ENCODE measurements at regions not wholly inside any gene's neighbourhood (a gene's known extent, or its start where the extent isn't known, plus 50 kb on each side); places are given as distances from the start of the nearest gene placed in this dataset.

- DNase-seq: no peak
Observed at GRCh38 chr9:135009794-135010585, 77.5 kb upstream of the OLFM1 start.

DNA sequence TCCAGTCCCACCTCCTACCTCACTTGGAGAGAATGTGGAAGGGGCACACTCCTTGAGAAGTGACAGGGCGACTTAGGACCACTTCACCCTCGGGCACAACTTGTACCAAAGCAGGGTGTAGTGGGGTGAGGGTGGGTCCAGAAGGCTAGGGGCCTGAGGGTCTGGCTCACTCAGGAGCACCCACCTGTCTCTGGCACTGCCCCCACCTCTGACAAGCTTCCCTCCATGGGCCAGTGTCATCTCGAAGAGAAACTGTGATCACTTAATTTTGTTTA, 76.9 kb upstream of the OLFM1 start:
- DNase-seq: no peak

- DNase-seq: no peak
Observed at GRCh38 chr9:135010921-135011320, 76.5 kb upstream of the OLFM1 start.

DNA sequence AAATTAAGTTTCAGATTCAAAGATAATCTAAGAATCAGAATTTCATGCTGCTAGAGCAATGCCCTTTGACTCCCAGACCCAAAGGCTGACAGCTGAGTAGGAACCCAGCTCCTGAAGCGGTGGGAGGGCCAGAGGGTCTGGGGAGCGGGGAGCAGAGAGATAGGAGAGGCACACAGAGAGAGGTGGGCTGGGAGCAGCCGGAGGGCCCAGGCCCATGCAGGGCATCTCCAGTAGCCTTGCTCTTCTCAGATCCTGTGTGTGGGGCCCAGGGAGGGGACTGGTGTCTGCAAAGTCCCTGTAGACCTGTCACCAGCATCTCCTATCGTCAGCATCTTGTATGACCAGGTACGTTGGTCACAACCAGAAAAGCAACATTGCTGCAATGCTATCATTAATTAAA, 75.3 kb upstream of the OLFM1 start:
- DNase-seq: no peak

DNA sequence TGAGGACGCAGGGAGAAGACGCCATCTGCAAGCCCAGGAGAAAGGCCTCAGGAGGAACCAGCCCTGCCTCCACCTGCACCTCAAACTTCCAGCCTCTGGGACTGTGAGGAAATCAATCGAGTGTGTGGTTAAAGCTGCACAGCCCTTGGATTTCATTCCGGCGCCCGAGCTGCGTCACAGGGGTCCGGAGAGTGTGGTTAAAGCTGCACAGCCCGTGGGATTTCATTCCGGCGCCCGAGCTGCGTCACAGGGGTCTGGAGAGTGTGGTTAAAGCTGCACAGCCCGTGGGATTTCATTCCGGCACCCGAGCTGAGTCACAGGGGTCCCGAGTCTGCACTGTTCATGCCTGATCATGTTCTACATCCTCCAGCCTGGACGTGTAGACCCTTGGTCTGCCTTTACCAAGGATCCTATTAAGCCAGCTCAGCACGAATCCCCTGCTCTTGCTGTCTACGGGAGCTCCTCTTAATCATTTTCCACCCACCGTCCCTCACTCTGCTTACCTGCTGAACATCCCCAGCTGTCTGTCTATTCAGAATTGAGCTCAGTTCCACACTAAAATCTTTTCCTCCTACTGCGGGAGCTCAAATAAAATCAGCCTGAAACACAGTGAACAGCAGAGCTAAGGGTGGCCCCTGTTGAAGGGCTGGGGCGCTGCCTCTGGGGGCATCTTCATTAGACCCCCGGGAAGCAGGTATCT, 73.0 kb upstream of the OLFM1 start:
- DNase-seq: no peak

GRCh38 chr9:135015096-135015495, 72.4 kb upstream of the OLFM1 start:
- DNase-seq: no peak

- DNase-seq: no peak
Observed at GRCh38 chr9:135015565-135015964, 71.9 kb upstream of the OLFM1 start.

DNA sequence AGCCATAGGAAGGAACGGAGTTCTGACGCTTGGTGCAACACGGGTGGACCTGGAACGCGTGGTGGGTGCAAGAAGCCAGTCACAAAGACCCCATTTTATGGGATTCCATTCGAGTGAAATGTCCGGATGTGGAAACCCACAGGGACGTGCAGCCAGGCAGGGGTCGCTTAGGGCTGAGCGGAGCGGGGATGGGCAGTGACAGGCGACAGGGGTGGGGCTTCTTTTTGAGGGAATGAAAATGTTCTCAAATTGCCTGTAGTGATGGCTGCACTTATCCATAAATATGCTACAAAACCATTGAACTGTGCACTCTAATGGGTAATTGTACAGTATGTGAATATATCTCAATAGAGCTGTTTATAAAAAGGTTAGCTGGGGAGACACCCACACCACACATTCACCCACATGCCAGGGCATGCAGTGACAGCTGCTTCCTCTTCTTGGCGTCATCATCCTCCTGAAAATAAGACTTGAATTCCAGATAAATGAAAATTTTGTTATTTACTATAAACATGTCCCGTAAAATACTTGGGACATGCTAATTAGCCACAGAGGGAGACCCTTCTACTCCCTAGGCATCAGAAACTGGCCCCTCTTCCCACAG, 71.3 kb upstream of the OLFM1 start:
- no peak for DNase-seq

DNA sequence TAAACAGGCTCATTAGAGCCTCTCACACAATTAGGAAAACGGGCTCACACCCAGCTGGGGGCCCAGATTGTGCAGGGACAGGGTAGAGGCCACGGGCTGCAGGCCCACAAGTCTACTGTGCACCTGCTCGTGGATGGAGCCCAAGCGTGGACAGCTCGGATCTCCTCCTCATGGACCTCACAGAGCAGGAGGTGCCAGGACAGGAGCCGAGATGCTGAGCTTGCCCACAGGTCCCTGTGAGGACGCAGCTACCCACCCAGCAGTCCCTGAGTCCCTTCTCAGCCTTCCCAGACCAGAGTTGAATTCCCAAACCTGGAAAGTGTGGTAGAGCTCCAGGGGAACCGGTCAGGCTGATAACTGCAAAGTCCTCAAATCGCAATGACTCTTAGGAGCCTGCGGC, 70.6 kb upstream of the OLFM1 start:
- no peak for DNase-seq

GRCh38 chr9:135017899-135018298, 69.6 kb upstream of the OLFM1 start:
- DNase-seq: no peak

DNA sequence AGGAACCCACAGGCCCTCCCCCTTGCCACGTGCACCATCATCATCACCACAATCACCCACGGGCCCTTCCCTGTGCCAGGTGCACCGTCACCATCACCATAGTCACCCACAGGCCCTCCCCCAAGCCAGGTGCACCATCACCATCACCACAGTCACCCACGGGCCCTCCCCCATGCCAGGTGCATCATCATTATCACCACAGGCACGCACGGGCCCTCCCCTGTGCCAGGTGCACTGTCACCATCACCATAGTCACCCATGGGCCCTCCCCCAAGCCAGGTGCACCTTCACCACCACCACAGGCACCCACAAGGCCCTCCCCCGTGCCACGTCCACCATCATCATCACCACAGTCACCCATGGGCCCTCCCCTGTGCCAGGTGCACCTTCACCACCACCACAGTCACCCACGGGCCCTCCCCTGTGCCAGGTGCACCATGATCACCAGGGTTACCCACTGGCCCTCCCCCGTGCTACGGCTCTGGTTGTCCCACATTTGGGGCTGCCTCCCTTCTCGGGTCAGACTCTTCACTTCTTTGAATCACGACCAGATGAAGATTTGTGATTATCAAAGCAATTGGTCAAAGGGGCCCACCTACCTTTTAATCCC, 69.1 kb upstream of the OLFM1 start:
- DNase-seq: no peak

DNA sequence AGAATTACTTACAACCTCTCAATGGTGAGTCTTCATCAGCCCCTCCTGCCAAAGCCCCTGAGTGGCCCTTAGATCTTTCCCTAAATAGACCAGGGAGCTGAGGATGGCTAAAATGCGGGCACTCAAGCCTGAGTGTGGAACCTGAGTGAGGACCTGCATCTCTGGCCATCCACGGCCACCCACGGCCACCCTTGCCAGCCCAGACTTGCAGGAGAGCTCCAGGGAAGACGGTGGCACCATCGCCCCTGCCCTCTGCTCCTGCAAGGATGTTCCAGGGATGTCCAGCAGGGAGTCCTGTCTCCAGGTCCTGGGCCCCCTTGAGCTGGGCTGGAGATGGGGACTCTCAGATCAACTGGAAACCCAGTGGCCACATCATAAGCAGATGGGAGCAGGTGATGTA, 68.2 kb upstream of the OLFM1 start:
- DNase-seq: no peak

- no peak for DNase-seq
Observed at GRCh38 chr9:135020481-135021392, 66.7 kb upstream of the OLFM1 start.

- no peak for DNase-seq
Observed at GRCh38 chr9:135021393-135021789, 66.1 kb upstream of the OLFM1 start.

DNA sequence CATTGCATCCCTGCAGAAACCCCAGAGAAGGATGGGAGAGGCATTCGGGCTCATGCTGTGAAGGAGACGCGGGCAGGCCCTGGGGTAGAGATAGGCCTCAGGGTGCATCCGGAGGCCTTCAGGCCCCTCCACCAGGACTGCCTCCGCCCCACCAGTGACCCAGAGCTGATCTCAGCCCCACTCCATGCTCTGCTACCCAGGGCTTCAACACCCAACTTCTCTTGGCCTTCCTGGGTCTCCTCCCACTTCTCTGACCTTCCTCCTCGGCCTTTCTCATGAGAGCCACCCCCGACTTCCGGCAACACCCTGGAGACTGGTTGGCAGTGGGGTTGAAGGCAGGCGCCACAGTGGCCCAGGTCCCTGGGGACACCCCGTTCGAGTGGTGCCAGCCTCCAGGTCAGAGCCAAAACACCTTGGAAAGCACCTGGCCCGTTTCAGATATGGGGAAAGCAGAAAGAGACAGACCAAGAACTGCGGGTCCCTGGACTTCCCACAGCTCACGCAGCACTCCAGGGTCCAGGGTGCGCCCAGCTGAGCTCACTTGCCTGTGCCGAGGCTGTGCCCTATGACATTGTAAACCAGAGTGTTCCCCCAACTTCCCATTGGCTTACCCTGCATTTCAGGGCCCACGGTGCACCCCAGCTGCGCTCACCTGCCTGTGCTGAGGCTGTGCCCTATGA, 65.1 kb upstream of the OLFM1 start:
- DNase-seq: no peak

- DNase-seq: no peak
Observed at GRCh38 chr9:135023088-135023785, 64.2 kb upstream of the OLFM1 start.

DNA sequence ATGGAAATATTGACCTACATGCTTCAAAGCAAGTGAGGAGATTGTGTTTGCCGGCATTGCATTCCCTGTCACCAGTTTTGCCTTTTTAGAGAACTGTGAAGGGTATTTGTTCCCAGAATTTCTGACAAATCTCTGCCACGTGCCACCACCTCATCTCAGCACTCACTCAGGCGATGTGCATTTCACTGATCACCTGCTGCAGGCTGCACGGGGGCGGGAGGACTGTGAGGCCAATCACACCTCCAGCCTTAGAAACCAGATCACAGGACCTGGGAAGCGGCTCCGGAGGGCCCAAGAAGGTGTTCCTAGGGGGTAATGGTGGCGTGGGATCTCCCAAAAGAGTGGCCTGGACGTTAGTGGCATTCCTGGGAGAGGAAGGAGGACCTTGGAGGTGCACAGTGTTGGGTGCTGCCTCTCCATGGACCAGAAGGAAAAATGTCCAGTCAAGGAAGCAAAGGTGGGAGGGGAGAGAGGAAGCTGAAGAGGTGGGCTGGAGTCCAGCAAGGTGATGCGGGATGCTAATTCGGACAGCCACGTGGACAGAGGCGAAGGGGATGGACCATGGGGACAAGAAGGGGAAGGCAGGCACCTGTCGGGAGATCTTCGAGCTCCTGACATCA, 63.6 kb upstream of the OLFM1 start:
- no peak for DNase-seq

DNA sequence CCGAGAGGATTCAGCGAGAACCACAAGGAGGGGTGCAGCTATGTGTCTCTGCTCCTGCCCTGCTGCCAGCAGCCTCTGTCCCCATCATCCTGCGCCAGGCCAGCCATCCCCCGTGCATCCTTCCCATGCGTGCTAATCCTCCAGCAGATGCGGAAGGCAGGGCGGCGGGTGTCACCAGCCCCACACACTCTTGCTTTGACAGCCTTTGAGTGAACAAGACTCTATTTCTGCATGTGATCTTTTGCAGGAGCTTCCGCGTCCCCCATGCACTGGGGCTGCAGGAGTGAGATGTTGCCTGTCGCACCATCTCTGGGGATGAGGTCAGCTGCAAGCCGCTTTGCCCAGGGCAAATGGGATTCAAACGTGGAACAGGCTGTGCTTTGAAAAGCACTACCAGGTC, 58.0 kb upstream of the OLFM1 start:
- no peak for DNase-seq

DNA sequence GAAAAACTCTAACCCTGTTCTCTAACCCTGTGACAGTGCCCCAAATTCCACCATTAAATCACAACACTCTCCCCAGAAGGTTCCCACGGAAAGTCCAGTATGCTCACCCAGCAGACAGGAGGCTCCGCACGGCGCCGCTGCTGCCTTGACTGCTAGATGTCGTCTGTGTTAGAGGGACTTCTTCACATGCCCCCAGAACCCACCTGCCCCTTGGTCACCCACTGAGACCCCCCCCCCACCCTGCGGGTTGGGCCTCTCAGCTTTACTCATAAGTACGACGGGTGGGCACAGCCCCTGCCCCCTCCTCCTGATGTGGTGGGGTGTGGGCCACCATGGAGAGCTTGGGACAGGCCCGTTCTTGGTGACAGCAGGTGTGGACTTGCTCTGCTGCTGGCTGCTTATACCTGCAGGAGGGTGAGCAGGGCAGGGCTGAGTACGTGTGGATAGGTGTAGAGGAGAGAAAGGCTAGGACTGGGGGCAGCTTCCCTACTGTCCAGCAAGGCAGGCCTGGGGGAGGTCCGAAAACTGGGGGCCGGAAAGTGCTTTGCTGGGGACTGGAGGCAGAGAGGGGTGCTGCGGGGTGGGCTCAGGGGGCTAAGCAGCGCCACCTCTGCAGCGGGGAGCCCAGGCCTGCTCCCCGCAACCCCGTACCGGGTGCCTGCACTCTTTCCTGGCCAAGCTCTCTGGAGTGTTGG, 57.5 kb upstream of the OLFM1 start:
- no peak for DNase-seq

DNA sequence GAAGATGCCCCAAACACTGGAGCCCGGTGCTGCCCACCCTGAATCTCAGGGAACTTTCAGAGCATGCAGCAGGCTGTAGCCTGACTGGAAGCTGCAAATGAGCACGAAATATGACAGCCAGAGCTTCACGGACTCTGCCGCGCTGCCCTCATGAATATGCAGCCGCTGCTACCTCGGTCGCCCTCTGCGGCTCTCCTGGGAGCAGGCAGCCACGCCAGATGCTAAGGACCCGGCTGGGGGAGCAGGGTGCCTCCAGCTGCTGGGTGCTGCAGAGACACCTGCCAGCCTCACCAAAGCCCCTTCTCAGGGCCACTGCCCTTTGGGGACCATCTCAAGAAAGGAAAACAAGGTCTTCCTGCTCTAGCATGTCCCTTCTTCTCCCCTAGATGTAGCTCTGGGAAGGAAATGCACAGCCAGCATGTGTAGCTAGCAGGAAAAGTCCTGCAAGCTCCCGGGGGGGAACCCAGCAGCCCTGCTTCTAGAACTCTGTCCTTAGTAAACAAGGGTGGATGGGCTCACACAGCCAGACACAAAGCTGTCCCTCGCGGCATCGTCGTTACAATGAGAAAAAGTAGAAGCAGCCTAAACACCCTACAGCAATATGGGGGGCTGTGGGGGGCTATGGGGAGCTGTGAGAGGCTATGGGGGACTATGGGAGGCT, 56.8 kb upstream of the OLFM1 start:
- DNase-seq: no peak
